Upper lobe of left lung (tissue), 6 donors: ENCODE measurements at regions not wholly inside any gene's neighbourhood (a gene's known extent, or its start where the extent isn't known, plus 50 kb on each side); places are given as distances from the start of the nearest gene placed in this dataset.

Source experiments
- ATAC-seq, 2 donors: fragments of 200-7000 bp; cut with Tn5 transposase; one replicate each; pipeline ENCODE4 v1.9.1; 2022; ENCODE audit warnings: mild to moderate bottlenecking in 2 of 2, moderate library complexity in 2 of 2; ENCODE audit not compliant: low FRiP score in 2 of 2
- DNase-seq, 2 donors: peaks; one replicate each; pipeline ENCODE4 v3.0.0-alpha.2; 2019 to 2020
- H3K27ac ChIP-seq, 4 donors: fragments of 200-600 bp; sonication (generic); one replicate each; pipeline ENCODE4 v1.5.1; 2016 to 2019
- H3K27me3 ChIP-seq, 4 donors: fragments of 200-600 bp; sonication (generic); one replicate each; pipeline ENCODE4 v1.5.1; 2017 to 2019
- H3K36me3 ChIP-seq, 4 donors: fragments of 200-600 bp; sonication (generic); one replicate each; pipeline ENCODE4 v1.5.1; 2016 to 2019
- H3K4me1 ChIP-seq, 4 donors: fragments of 200-600 bp; sonication (generic); one replicate each; pipeline ENCODE4 v1.5.1; 2018 to 2019
- H3K4me3 ChIP-seq, 4 donors: fragments of 200-600 bp; sonication (generic); one replicate each; pipeline ENCODE4 v1.5.1; 2017 to 2019; ENCODE audit warnings: mild to moderate bottlenecking in 2 of 4, moderate library complexity in 1 of 4
- H3K9me3 ChIP-seq, 4 donors: fragments of 200-600 bp; sonication (generic); one replicate each; pipeline ENCODE4 v1.5.1; 2018 to 2019
- EP300 ChIP-seq, 4 donors: sonication (generic); formaldehyde crosslinking; IDR thresholded peaks; one replicate each; pipeline ENCODE4 v1.5.1; 2017; ENCODE audit warnings: antibody characterized with exemption in 4 of 4, control low read depth in 2 of 4
- POLR2A ChIP-seq, 4 donors: fragments of 450-650 bp; IDR thresholded peaks; one replicate each; pipeline ENCODE4 v1.5.1; 2016 to 2017; ENCODE audit warnings: antibody characterized with exemption in 4 of 4, mild to moderate bottlenecking in 2 of 4
- POLR2AphosphoS5 ChIP-seq, 2 donors: sonication (generic); formaldehyde crosslinking; IDR thresholded peaks; one replicate each; pipeline ENCODE4 v1.5.1; 2017; ENCODE audit warnings: antibody characterized with exemption in 2 of 2
- WGBS, 2 donors: methylation state at CpG; one replicate each; pipeline ENCODE4 v1.1.5; 2017 to 2018; 5-methylcytosine and 5-hydroxymethylcytosine counted together
- TF ChIP-seq, protein P1 (sequence below), 6 experiments: fragments of 450-650 bp in 4 of 6; fragments of 200-600 bp in 2 of 6; sonication (generic) in 2 of 6; IDR thresholded peaks; one replicate each; pipeline ENCODE4 v1.5.1; 2016 to 2019; ENCODE audit warnings: antibody characterized with exemption in 6 of 6
- donor health status: DM: no; HTN: no; CAD: no; lungs with moderate emphysema.
- donor health status: DM: no; HTN: yes; CAD: no; lungs with severe emphysema.

GRCh38 chr5:121408778-121409177 lies 442.9 kb upstream of the FTMT start:
- ATAC-seq (no peak), DNase-seq (no peak)
- WGBS, 2 donors: 69 to 80% methylated on average over 1 of the region's 1 CpG

DNA sequence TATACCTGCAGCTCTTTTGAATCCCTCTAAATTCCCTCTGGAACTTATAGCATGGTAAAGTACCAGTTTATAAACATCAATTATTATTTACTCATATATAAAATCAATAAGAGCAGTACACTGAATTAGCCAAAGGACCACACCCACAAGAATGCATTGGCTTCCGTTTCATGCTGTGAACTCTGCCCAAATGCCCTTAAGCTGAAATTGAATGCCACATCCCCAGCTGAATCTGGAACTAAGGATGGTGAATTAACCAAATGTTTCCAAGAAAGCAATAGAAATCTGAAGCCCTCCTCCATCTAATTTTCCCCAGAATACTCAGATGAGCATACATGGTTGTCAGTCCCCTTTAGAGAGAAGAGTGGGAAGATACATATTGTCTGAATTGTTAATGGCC lies 436.4 kb upstream of the FTMT start:
- Histone ChIP-seq H3K27ac (no peak overlapping the region), H3K4me1 (no peaks in the 10 kb centered on the region), H3K9me3 (no peaks in the 10 kb centered on the region), H3K36me3 (no peaks in the 10 kb centered on the region), H3K27me3 (no peaks in the 10 kb centered on the region), H3K4me3 (no peak overlapping the region)
- no peak for TF ChIP-seq EP300 (IDR thresholded peaks at IDR 0.05)
- no peak for TF ChIP-seq POLR2AphosphoS5 (IDR thresholded peaks at IDR 0.05)
- TF ChIP-seq, protein P1, sequence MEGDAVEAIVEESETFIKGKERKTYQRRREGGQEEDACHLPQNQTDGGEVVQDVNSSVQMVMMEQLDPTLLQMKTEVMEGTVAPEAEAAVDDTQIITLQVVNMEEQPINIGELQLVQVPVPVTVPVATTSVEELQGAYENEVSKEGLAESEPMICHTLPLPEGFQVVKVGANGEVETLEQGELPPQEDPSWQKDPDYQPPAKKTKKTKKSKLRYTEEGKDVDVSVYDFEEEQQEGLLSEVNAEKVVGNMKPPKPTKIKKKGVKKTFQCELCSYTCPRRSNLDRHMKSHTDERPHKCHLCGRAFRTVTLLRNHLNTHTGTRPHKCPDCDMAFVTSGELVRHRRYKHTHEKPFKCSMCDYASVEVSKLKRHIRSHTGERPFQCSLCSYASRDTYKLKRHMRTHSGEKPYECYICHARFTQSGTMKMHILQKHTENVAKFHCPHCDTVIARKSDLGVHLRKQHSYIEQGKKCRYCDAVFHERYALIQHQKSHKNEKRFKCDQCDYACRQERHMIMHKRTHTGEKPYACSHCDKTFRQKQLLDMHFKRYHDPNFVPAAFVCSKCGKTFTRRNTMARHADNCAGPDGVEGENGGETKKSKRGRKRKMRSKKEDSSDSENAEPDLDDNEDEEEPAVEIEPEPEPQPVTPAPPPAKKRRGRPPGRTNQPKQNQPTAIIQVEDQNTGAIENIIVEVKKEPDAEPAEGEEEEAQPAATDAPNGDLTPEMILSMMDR (IDR thresholded peaks at IDR 0.05): no peak
- no peak for TF ChIP-seq POLR2A (IDR thresholded peaks at IDR 0.05)
- ATAC-seq (no peak), DNase-seq (no peak)
- 63 to 71% methylated on average over 1 of the region's 1 CpG for WGBS, 2 donors

More at GRCh38 chr5:121408778-121409177, 442.9 kb upstream of the FTMT start:
- TF ChIP-seq, protein P1 (IDR thresholded peaks at IDR 0.05): no peak
- TF ChIP-seq POLR2AphosphoS5 (IDR thresholded peaks at IDR 0.05) (no peak), EP300 (IDR thresholded peaks at IDR 0.05) (no peak), POLR2A (IDR thresholded peaks at IDR 0.05) (no peak)
- Histone ChIP-seq H3K27ac (no peak overlapping the region), H3K4me3 (no peak overlapping the region), H3K9me3 (no peaks in the 10 kb centered on the region), H3K36me3 (no peaks in the 10 kb centered on the region), H3K27me3 (no peaks in the 10 kb centered on the region), H3K4me1 (no peaks in the 10 kb centered on the region)

- 60 to 67% methylated on average over 3 of the region's 3 CpGs for WGBS, 2 donors
- no peak for DNase-seq
- no peak for ATAC-seq
Measured at GRCh38 chr5:121421646-121422045, 430.0 kb upstream of the FTMT start.

GRCh38 chr5:121424976-121425375 lies 426.7 kb upstream of the FTMT start:
- no peak for ATAC-seq
- WGBS, 2 donors: 62 to 72% methylated on average over 2 of the region's 2 CpGs
- no peak for DNase-seq

More at GRCh38 chr5:121421646-121422045, 430.0 kb upstream of the FTMT start:
- Histone ChIP-seq H3K27me3 (no peaks in the 10 kb centered on the region), H3K4me1 (no peaks in the 10 kb centered on the region), H3K9me3 (no peaks in the 10 kb centered on the region), H3K36me3 (no peaks in the 10 kb centered on the region), H3K4me3 (no peak overlapping the region), H3K27ac (no peak overlapping the region)
- TF ChIP-seq POLR2A (IDR thresholded peaks at IDR 0.05): no peak
- TF ChIP-seq EP300 (IDR thresholded peaks at IDR 0.05): no peak
- no peak for TF ChIP-seq POLR2AphosphoS5 (IDR thresholded peaks at IDR 0.05)
- TF ChIP-seq, protein P1 (IDR thresholded peaks at IDR 0.05): no peak

GRCh38 chr5:121426153-121426552 lies 425.5 kb upstream of the FTMT start:
- DNase-seq (no peak), ATAC-seq (no peak)
- no peaks in the 10 kb centered on the region for H3K27me3 ChIP-seq
- TF ChIP-seq POLR2A (IDR thresholded peaks at IDR 0.05) (no peak), EP300 (IDR thresholded peaks at IDR 0.05) (no peak), POLR2AphosphoS5 (IDR thresholded peaks at IDR 0.05) (no peak)
- TF ChIP-seq, protein P1 (IDR thresholded peaks at IDR 0.05): no peak
- H3K27ac ChIP-seq: no peak overlapping the region
- 68 to 83% methylated on average over 4 of the region's 4 CpGs for WGBS, 2 donors
- no peaks in the 10 kb centered on the region for H3K9me3 ChIP-seq
- no peak overlapping the region for H3K4me3 ChIP-seq
- no peaks in the 10 kb centered on the region for H3K36me3 ChIP-seq
- H3K4me1 ChIP-seq: no peaks in the 10 kb centered on the region

More at GRCh38 chr5:121424976-121425375, 426.7 kb upstream of the FTMT start:
- Histone ChIP-seq H3K4me1 (no peaks in the 10 kb centered on the region), H3K36me3 (no peaks in the 10 kb centered on the region), H3K27ac (no peak overlapping the region), H3K4me3 (no peak overlapping the region), H3K27me3 (no peaks in the 10 kb centered on the region), H3K9me3 (no peaks in the 10 kb centered on the region)
- TF ChIP-seq POLR2A (IDR thresholded peaks at IDR 0.05): no peak
- TF ChIP-seq, protein P1 (IDR thresholded peaks at IDR 0.05): no peak
- TF ChIP-seq EP300 (IDR thresholded peaks at IDR 0.05): no peak
- no peak for TF ChIP-seq POLR2AphosphoS5 (IDR thresholded peaks at IDR 0.05)
